ENCODE measurements at regions not wholly inside any gene's neighbourhood (a gene's known extent, or its start where the extent isn't known, plus 50 kb on each side); places are given as distances from the start of the nearest gene placed in this dataset.
"Not testable (repeated sequence)": the region's sequence is repeated elsewhere in the genome, so short reads cannot be mapped to it uniquely, and the experiment has no call there.

DNA sequence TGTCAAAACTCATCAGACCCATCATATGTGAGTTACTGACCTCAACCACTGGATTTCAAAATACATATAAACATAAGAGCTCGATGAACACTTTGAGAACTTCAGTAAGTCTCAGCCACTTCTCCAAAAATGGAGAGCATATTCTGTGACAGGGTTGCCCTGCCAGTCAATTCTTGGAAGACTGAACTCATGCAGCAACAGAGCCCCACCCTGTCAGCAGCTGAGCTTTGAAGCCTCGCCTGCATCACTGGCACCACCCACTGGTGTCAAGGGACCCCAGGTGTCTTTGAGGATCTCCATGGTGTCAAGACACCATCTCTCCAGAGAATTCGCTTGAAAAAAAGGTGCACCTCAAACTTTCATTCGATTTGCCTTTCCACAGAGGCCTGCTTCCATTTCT, 420.1 kb downstream of the SPATA31A1 start:
- intact Hi-C loops (cut with micrococcal nuclease); H3K4me3 Mint-ChIP-seq; H3K36me3 Mint-ChIP-seq; H3K4me1 Mint-ChIP-seq (ENCODE audit: low read depth); POLR2A ChIA-PET; H3K27ac Mint-ChIP-seq; CTCF ChIA-PET; H3K9me3 Mint-ChIP-seq; DNase-seq; H3K27me3 Mint-ChIP-seq: not testable (repeated sequence)

DNA sequence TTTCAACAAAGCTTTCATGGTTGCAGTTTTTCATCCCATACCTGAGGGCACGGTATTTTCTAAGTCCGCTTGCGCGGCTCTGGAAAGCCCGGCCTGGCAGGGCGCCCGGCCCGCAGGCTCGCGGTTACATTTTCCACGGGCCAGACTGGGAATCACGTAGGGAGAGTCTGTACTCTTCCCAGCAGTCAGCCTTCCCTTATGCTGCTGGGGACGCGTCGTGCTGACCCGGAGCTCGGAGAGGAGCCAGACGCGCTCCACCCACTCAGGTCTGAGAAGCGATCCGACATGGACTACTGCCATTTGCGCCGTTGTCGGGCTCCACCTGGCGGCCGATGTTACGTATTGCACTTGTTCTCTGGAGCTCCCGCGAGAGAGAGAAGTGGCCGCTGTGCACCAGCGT, 435.9 kb downstream of the SPATA31A1 start:
- H3K27ac Mint-ChIP-seq; H3K4me3 Mint-ChIP-seq; CTCF ChIA-PET; H3K36me3 Mint-ChIP-seq; H3K4me1 Mint-ChIP-seq (ENCODE audit: low read depth); H3K27me3 Mint-ChIP-seq; intact Hi-C loops (cut with micrococcal nuclease); H3K9me3 Mint-ChIP-seq; POLR2A ChIA-PET: not testable (repeated sequence)
- DNase-seq, result peak; percentile 20

DNA sequence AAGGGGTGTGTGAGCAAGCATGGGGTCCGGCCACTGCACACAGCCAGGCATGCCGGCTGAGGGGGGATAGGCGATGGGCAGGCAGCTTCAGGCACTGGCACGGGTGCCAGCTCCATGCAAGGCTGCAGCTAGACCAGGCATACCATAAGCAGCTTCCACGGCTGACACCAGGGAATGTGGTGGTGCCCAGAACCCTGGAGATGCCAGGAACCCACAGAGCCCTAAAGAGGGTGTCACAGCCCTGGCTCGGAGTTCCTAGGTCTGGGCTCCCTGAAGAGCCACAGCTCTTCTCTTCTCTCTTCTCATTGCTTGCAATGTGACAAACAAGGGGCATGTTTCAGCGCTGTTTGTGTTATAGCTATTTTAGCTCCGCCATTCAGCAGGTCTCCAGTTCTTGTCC, 442.5 kb downstream of the SPATA31A1 start:
- POLR2A ChIA-PET; H3K36me3 Mint-ChIP-seq; DNase-seq; H3K27me3 Mint-ChIP-seq; CTCF ChIA-PET; H3K4me3 Mint-ChIP-seq; intact Hi-C loops (cut with micrococcal nuclease); H3K9me3 Mint-ChIP-seq; H3K4me1 Mint-ChIP-seq (ENCODE audit: low read depth); H3K27ac Mint-ChIP-seq: not testable (repeated sequence)

DNA sequence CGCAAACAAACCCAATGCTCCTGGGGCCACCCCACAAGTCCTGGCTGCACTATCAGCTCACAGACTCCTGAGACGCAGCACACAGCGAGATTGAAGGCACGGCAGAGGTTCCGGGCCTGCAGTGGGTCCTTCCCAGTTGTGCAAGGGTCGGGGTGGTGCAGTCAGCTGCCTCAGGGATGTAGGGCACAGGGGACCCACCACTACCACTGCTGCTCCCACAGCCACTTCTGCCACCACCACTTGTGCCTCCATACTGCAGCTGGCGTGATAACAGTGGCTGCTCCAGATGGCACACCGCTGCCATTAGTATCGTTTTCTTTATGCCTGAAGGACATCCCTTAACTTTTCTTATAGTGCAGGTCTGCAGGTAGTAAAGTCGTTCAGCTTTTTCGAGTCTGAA, 443.8 kb downstream of the SPATA31A1 start:
- H3K36me3 Mint-ChIP-seq; intact Hi-C loops (cut with micrococcal nuclease); H3K4me1 Mint-ChIP-seq (ENCODE audit: low read depth); DNase-seq; H3K27me3 Mint-ChIP-seq; H3K4me3 Mint-ChIP-seq; CTCF ChIA-PET; H3K27ac Mint-ChIP-seq; H3K9me3 Mint-ChIP-seq; POLR2A ChIA-PET: not testable (repeated sequence)

- H3K27me3 Mint-ChIP-seq, result not testable (repeated sequence)
Observed at GRCh38 chr9:39802561-39802960, 447.1 kb downstream of the SPATA31A1 start.

GRCh38 chr9:39809401-39810226, 454.1 kb downstream of the SPATA31A1 start:
- POLR2A ChIA-PET; H3K4me1 Mint-ChIP-seq (ENCODE audit: low read depth); H3K27me3 Mint-ChIP-seq; CTCF ChIA-PET; H3K36me3 Mint-ChIP-seq; intact Hi-C loops (cut with micrococcal nuclease); H3K9me3 Mint-ChIP-seq: not testable (repeated sequence)
- H3K27ac Mint-ChIP-seq, result peak overlapping the region; percentile 92
- DNase-seq, result peak; percentile 67
- peak overlapping the region; percentile 94 for H3K4me3 Mint-ChIP-seq

More at GRCh38 chr9:39802561-39802960, 447.1 kb downstream of the SPATA31A1 start:
- DNase-seq; H3K27ac Mint-ChIP-seq; H3K4me3 Mint-ChIP-seq; H3K36me3 Mint-ChIP-seq; intact Hi-C loops (cut with micrococcal nuclease); POLR2A ChIA-PET; CTCF ChIA-PET; H3K4me1 Mint-ChIP-seq (ENCODE audit: low read depth); H3K9me3 Mint-ChIP-seq: not testable (repeated sequence)

GRCh38 chr9:39810401-39810800, 454.9 kb downstream of the SPATA31A1 start:
- H3K4me1 Mint-ChIP-seq (ENCODE audit: low read depth); POLR2A ChIA-PET; intact Hi-C loops (cut with micrococcal nuclease); H3K27me3 Mint-ChIP-seq; H3K4me3 Mint-ChIP-seq; H3K36me3 Mint-ChIP-seq; DNase-seq; H3K9me3 Mint-ChIP-seq; CTCF ChIA-PET; H3K27ac Mint-ChIP-seq: not testable (repeated sequence)

DNA sequence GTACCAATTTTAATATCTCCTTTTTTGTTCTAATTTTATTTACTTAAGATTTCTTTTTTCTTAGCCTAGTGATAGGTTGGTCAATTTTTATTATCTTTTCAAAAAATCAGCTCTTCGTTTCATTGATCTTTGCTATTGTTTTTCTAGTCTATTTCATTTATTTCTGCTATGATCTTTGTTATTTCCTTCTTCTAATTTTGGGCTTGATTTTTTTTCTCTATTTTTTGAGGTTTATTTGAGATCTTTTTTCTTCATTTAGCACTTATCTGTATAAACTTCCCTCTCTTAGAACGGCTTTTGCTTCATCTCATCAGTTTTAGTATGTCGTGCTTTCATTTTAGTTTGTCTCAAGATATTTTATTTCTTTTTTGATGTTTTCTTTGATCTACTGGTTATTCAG, 456.1 kb downstream of the SPATA31A1 start:
- H3K4me1 Mint-ChIP-seq (ENCODE audit: low read depth); intact Hi-C loops (cut with micrococcal nuclease); POLR2A ChIA-PET; H3K27me3 Mint-ChIP-seq; CTCF ChIA-PET; H3K4me3 Mint-ChIP-seq; H3K9me3 Mint-ChIP-seq; H3K27ac Mint-ChIP-seq; DNase-seq; H3K36me3 Mint-ChIP-seq: not testable (repeated sequence)

GRCh38 chr9:39828457-39828856, 473.0 kb downstream of the SPATA31A1 start:
- DNase-seq; H3K27me3 Mint-ChIP-seq; H3K36me3 Mint-ChIP-seq; POLR2A ChIA-PET; CTCF ChIA-PET; H3K4me1 Mint-ChIP-seq (ENCODE audit: low read depth); H3K9me3 Mint-ChIP-seq; H3K4me3 Mint-ChIP-seq; H3K27ac Mint-ChIP-seq; intact Hi-C loops (cut with micrococcal nuclease): not testable (repeated sequence)
